Mesenchymal stem cell (in vitro differentiated cells and primary cell): ENCODE measurements at regions not wholly inside any gene's neighbourhood (a gene's known extent, or its start where the extent isn't known, plus 50 kb on each side); places are given as distances from the start of the nearest gene placed in this dataset.
"Not testable (repeated sequence)": the region's sequence is repeated elsewhere in the genome, so short reads cannot be mapped to it uniquely, and the experiment has no call there.

ENCODE experiments used
- DNase-seq: peaks from one replicate; pipeline ENCODE4 v3.0.0-alpha.2; 2013
- H2AFZ ChIP-seq: one replicate; pipeline ENCODE4 v1.6.1; 2013; ENCODE audit warnings: low read depth, mild to moderate bottlenecking, control low read depth, inconsistent platforms, low read length, moderate library complexity
- H2AK5ac ChIP-seq: 2 replicates; pipeline ENCODE4 v1.6.1; 2013; ENCODE audit warnings: low read length, moderate library complexity, mild to moderate bottlenecking, inconsistent platforms; ENCODE audit not compliant: severe bottlenecking
- H2BK120ac ChIP-seq: one replicate; pipeline ENCODE4 v1.6.1; 2013; ENCODE audit warnings: low read depth, mild to moderate bottlenecking, inconsistent platforms, low read length, moderate library complexity
- H2BK12ac ChIP-seq, 2 experiments: one replicate each; pipeline ENCODE4 v1.6.1; 2013; ENCODE audit warnings: inconsistent platforms in 2 of 2, low read length in 2 of 2, mild to moderate bottlenecking in 2 of 2, moderate library complexity in 2 of 2, control low read depth in 1 of 2
- H2BK15ac ChIP-seq: one replicate; pipeline ENCODE4 v1.6.1; 2013; ENCODE audit warnings: mild to moderate bottlenecking, low read depth, inconsistent platforms; ENCODE audit not compliant: poor library complexity, severe bottlenecking
- H2BK5ac ChIP-seq: 2 replicates; pipeline ENCODE4 v1.6.1; 2013; ENCODE audit warnings: low read depth, mild to moderate bottlenecking, low read length, control low read depth, inconsistent platforms; ENCODE audit not compliant: poor library complexity, severe bottlenecking
- H3K14ac ChIP-seq, 2 experiments: one replicate each; pipeline ENCODE4 v1.6.1; 2013; ENCODE audit warnings: inconsistent platforms in 2 of 2, low read length in 2 of 2, control low read depth in 1 of 2, mild to moderate bottlenecking in 1 of 2, moderate library complexity in 1 of 2
- H3K18ac ChIP-seq, 2 experiments: one replicate each; pipeline ENCODE4 v1.6.1; 2013; ENCODE audit warnings: inconsistent platforms in 2 of 2, low read length in 2 of 2, control low read depth in 1 of 2, low read depth in 1 of 2, mild to moderate bottlenecking in 1 of 2
- H3K23ac ChIP-seq, 2 experiments: one replicate each; pipeline ENCODE4 v1.6.1; 2013; ENCODE audit warnings: inconsistent platforms in 2 of 2, low read length in 2 of 2, mild to moderate bottlenecking in 2 of 2, moderate library complexity in 2 of 2, control low read depth in 1 of 2
- H3K27ac ChIP-seq: 2 replicates; pipeline ENCODE4 v1.5.1; 2013; ENCODE audit warnings: mild to moderate bottlenecking, moderate library complexity, low read length, control low read depth, inconsistent platforms; ENCODE audit not compliant: poor library complexity, severe bottlenecking
- H3K27me3 ChIP-seq, 2 experiments: 2 replicates each; pipeline versions ENCODE4 v1.6.1 to v1.7.0; 2013; ENCODE audit warnings: low read length in 2 of 2, mild to moderate bottlenecking in 2 of 2, moderate library complexity in 2 of 2, control low read depth in 1 of 2, inconsistent platforms in 1 of 2; ENCODE audit not compliant: control insufficient read depth in 1 of 2, insufficient read depth in 1 of 2
- H3K36me3 ChIP-seq, 2 experiments: 2 replicates each; pipeline versions ENCODE4 v1.6.1 to v1.7.0; 2013; ENCODE audit warnings: low read length in 2 of 2, control low read depth in 1 of 2, inconsistent platforms in 1 of 2, low read depth in 1 of 2, mild to moderate bottlenecking in 1 of 2; ENCODE audit not compliant: insufficient read depth in 2 of 2, control insufficient read depth in 1 of 2
- H3K4ac ChIP-seq, 2 experiments: one replicate each; pipeline ENCODE4 v1.6.1; 2013; ENCODE audit warnings: inconsistent platforms in 2 of 2, low read length in 2 of 2, mild to moderate bottlenecking in 2 of 2, moderate library complexity in 2 of 2, control low read depth in 1 of 2, low read depth in 1 of 2
- H3K4me1 ChIP-seq: 2 replicates; pipeline ENCODE4 v1.6.1; 2013; ENCODE audit warnings: low read depth, low read length, control low read depth; ENCODE audit not compliant: control insufficient read depth, insufficient read depth
- H3K4me2 ChIP-seq: 2 replicates; pipeline ENCODE4 v1.6.1; 2013; ENCODE audit warnings: low read length, mild to moderate bottlenecking, inconsistent platforms; ENCODE audit not compliant: poor library complexity, severe bottlenecking
- H3K4me3 ChIP-seq, 2 experiments: 2 replicates each; pipeline versions ENCODE4 v1.5.1 to v1.7.0; 2013; ENCODE audit warnings: low read length in 2 of 2, mild to moderate bottlenecking in 2 of 2, control low read depth in 1 of 2, low read depth in 1 of 2; ENCODE audit not compliant: insufficient read depth in 1 of 2
- H3K79me1 ChIP-seq: replicated peaks from 2 replicates; pipeline ENCODE4 v1.6.1; 2013; ENCODE audit warnings: mild to moderate bottlenecking, control low read depth, low read length, inconsistent platforms; ENCODE audit not compliant: poor library complexity, severe bottlenecking
- H3K9ac ChIP-seq: 2 replicates; pipeline ENCODE4 v1.7.0; 2013; ENCODE audit warnings: mild to moderate bottlenecking, low read length, moderate library complexity
- H3K9me3 ChIP-seq: 2 replicates; pipeline ENCODE4 v1.7.0; 2013; ENCODE audit warnings: mild to moderate bottlenecking, low read length; ENCODE audit not compliant: control insufficient read depth
- H4K8ac ChIP-seq: one replicate; pipeline ENCODE4 v1.6.1; 2013; ENCODE audit warnings: inconsistent platforms, mild to moderate bottlenecking, low read length, moderate library complexity
- H4K91ac ChIP-seq: one replicate; pipeline ENCODE4 v1.6.1; 2013; ENCODE audit warnings: mild to moderate bottlenecking, low read length, inconsistent platforms
- WGBS: methylation state at CpG from one replicate; pipeline ENCODE4 v1.1.7; 2013; ENCODE audit warnings: mixed read lengths; 5-methylcytosine and 5-hydroxymethylcytosine counted together

- H2BK12ac ChIP-seq, H2BK5ac ChIP-seq, H3K14ac ChIP-seq, H2BK120ac ChIP-seq, H2AFZ ChIP-seq, H3K27ac ChIP-seq, H3K4me2 ChIP-seq, H3K4me1 ChIP-seq, H3K23ac ChIP-seq, DNase-seq, H2BK15ac ChIP-seq, H3K9me3 ChIP-seq, H3K79me1 ChIP-seq, H3K4ac ChIP-seq, H2AK5ac ChIP-seq, H3K27me3 ChIP-seq, H4K91ac ChIP-seq, H4K8ac ChIP-seq, H3K36me3 ChIP-seq, H3K9ac ChIP-seq, H3K18ac ChIP-seq, H3K4me3 ChIP-seq: not testable (repeated sequence)
- 92% methylated on average over 21 of the region's 30 CpGs for WGBS
Observed at GRCh38 chr4:28514766-28515165, 1654.1 kb downstream of the STIM2 start.

GRCh38 chr4:28518561-28519165, 1658.0 kb downstream of the STIM2 start:
- Histone ChIP-seq H3K23ac (no peak overlapping the region), H2BK5ac (no peak overlapping the region), H2BK15ac (no peak overlapping the region), H3K36me3 (no peaks in the 10 kb centered on the region), H3K4me3 (no peak overlapping the region), H3K18ac (no peak overlapping the region), H2AK5ac (no peak overlapping the region), H3K79me1 (no peaks in the 10 kb centered on the region), H3K4me2 (no peak overlapping the region), H3K9me3 (no peaks in the 10 kb centered on the region), H3K4ac (no peak overlapping the region), H2BK120ac (no peak overlapping the region), H3K14ac (no peak overlapping the region), H4K91ac (no peak overlapping the region), H2AFZ (no peak overlapping the region), H4K8ac (no peak overlapping the region), H3K4me1 (no peaks in the 10 kb centered on the region), H2BK12ac (no peak overlapping the region), H3K27ac (no peak overlapping the region), H3K9ac (no peak overlapping the region), H3K27me3 (no peaks in the 10 kb centered on the region)
- peak; percentile 12 for DNase-seq
- WGBS = no CpG with 5 or more reads among the region's 1 CpG

GRCh38 chr4:28523681-28524190, 1663.1 kb downstream of the STIM2 start:
- no peak overlapping the region for H3K9ac ChIP-seq
- no peak overlapping the region for H4K8ac ChIP-seq
- H3K9me3 ChIP-seq = no peaks in the 10 kb centered on the region
- H3K27ac ChIP-seq = no peak overlapping the region
- H2BK12ac ChIP-seq = no peak overlapping the region
- no peak overlapping the region for H2BK15ac ChIP-seq
- no peak overlapping the region for H3K14ac ChIP-seq
- H3K23ac ChIP-seq = no peak overlapping the region
- H2BK120ac ChIP-seq = no peak overlapping the region
- H3K4ac ChIP-seq = no peak overlapping the region
- no peaks in the 10 kb centered on the region for H3K27me3 ChIP-seq
- no peaks in the 10 kb centered on the region for H3K36me3 ChIP-seq
- no peak overlapping the region for H2BK5ac ChIP-seq
- no peaks in the 10 kb centered on the region for H3K4me1 ChIP-seq
- DNase-seq = no peak
- H4K91ac ChIP-seq = no peak overlapping the region
- no peak overlapping the region for H3K4me2 ChIP-seq
- no peak overlapping the region for H2AK5ac ChIP-seq
- no peak overlapping the region for H3K18ac ChIP-seq
- no peak overlapping the region for H3K4me3 ChIP-seq
- H3K79me1 ChIP-seq = no peaks in the 10 kb centered on the region
- no peak overlapping the region for H2AFZ ChIP-seq
- WGBS = 88% methylated on average over 3 of the region's 3 CpGs

GRCh38 chr4:28536124-28536523, 1675.5 kb downstream of the STIM2 start:
- H3K4me3 ChIP-seq = no peak overlapping the region
- no CpG with 5 or more reads among the region's 2 CpGs for WGBS
- H3K18ac ChIP-seq = no peak overlapping the region
- H3K79me1 ChIP-seq = no peaks in the 10 kb centered on the region
- no peak overlapping the region for H3K23ac ChIP-seq
- H3K4me1 ChIP-seq = no peaks in the 10 kb centered on the region
- no peak overlapping the region for H3K9ac ChIP-seq
- H4K8ac ChIP-seq = no peak overlapping the region
- H3K27ac ChIP-seq = no peak overlapping the region
- peaks cover 26% of the 10 kb centered on the region for H3K9me3 ChIP-seq
- no peak overlapping the region for H3K4me2 ChIP-seq
- H3K36me3 ChIP-seq = no peaks in the 10 kb centered on the region
- no peak overlapping the region for H2BK120ac ChIP-seq
- DNase-seq = no peak
- no peak overlapping the region for H2BK15ac ChIP-seq
- no peak overlapping the region for H2AK5ac ChIP-seq
- no peaks in the 10 kb centered on the region for H3K27me3 ChIP-seq
- no peak overlapping the region for H3K14ac ChIP-seq
- no peak overlapping the region for H3K4ac ChIP-seq
- H2BK12ac ChIP-seq = no peak overlapping the region
- no peak overlapping the region for H4K91ac ChIP-seq
- no peak overlapping the region for H2AFZ ChIP-seq
- H2BK5ac ChIP-seq = no peak overlapping the region
